ENCODE measurements at regions not wholly inside any gene's neighbourhood (a gene's known extent, or its start where the extent isn't known, plus 50 kb on each side); places are given as distances from the start of the nearest gene placed in this dataset.
"Not testable (repeated sequence)": the region's sequence is repeated elsewhere in the genome, so short reads cannot be mapped to it uniquely, and the experiment has no call there.

GRCh38 chr1:148264374-148265276, 112.5 kb upstream of the NBPF11 start:
- no peak for DNase-seq (ENCODE audit: low spot score)

- DNase-seq (ENCODE audit: low spot score): no peak
These were observed 111.8 kb upstream of the NBPF11 start for GRCh38 chr1:148263906-148264255.

GRCh38 chr1:148263128-148263905, 111.2 kb upstream of the NBPF11 start:
- peak; percentile 33 for DNase-seq (ENCODE audit: low spot score)

GRCh38 chr1:148261684-148262083, 109.6 kb upstream of the NBPF11 start:
- DNase-seq (ENCODE audit: low spot score): not testable (repeated sequence)

GRCh38 chr1:148257886-148258285, 105.8 kb upstream of the NBPF11 start:
- not testable (repeated sequence) for DNase-seq (ENCODE audit: low spot score)

GRCh38 chr1:148254611-148255429, 102.7 kb upstream of the NBPF11 start:
- DNase-seq (ENCODE audit: low spot score): not testable (repeated sequence)

GRCh38 chr1:148253808-148254207, 101.7 kb upstream of the NBPF11 start:
- DNase-seq (ENCODE audit: low spot score): not testable (repeated sequence)

- DNase-seq (ENCODE audit: low spot score): not testable (repeated sequence)
These were observed 96.7 kb upstream of the NBPF11 start for GRCh38 chr1:148248798-148249197.

GRCh38 chr1:148246258-148246861, 94.3 kb upstream of the NBPF11 start:
- not testable (repeated sequence) for DNase-seq (ENCODE audit: low spot score)

GRCh38 chr1:148245843-148246242, 93.8 kb upstream of the NBPF11 start:
- not testable (repeated sequence) for DNase-seq (ENCODE audit: low spot score)

GRCh38 chr1:148245443-148245842, 93.4 kb upstream of the NBPF11 start:
- DNase-seq (ENCODE audit: low spot score): not testable (repeated sequence)

GRCh38 chr1:148233250-148233649, 81.2 kb upstream of the NBPF11 start:
- DNase-seq (ENCODE audit: low spot score): not testable (repeated sequence)

GRCh38 chr1:148228846-148229245, 76.8 kb upstream of the NBPF11 start:
- not testable (repeated sequence) for DNase-seq (ENCODE audit: low spot score)

- DNase-seq (ENCODE audit: low spot score): not testable (repeated sequence)
These were observed 70.5 kb upstream of the NBPF11 start for GRCh38 chr1:148222399-148223159.

GRCh38 chr1:148221593-148221992, 69.5 kb upstream of the NBPF11 start:
- DNase-seq (ENCODE audit: low spot score): not testable (repeated sequence)

- DNase-seq (ENCODE audit: low spot score): not testable (repeated sequence)
These were observed 67.1 kb upstream of the NBPF11 start for GRCh38 chr1:148219229-148219628.

GRCh38 chr1:148211191-148211590, 59.1 kb upstream of the NBPF11 start:
- not testable (repeated sequence) for DNase-seq (ENCODE audit: low spot score)

- DNase-seq (ENCODE audit: low spot score): not testable (repeated sequence)
These were observed 58.5 kb upstream of the NBPF11 start for GRCh38 chr1:148210624-148211023.

- not testable (repeated sequence) for DNase-seq (ENCODE audit: low spot score)
These were observed 58.1 kb upstream of the NBPF11 start for GRCh38 chr1:148210166-148210565.

GRCh38 chr1:148202013-148202412, 49.9 kb upstream of the NBPF11 start:
- not testable (repeated sequence) for DNase-seq (ENCODE audit: low spot score)

All from H4 (cell line).